Left cardiac atrium (tissue), 4 donors: ENCODE measurements at regions not wholly inside any gene's neighbourhood (a gene's known extent, or its start where the extent isn't known, plus 50 kb on each side); places are given as distances from the start of the nearest gene placed in this dataset.

Experiments
- ATAC-seq, 2 donors: fragments of 200-7000 bp; cut with Tn5 transposase; one replicate each; pipeline ENCODE4 v1.9.1; 2020; ENCODE audit warnings: mild to moderate bottlenecking in 2 of 2, moderate library complexity in 2 of 2
- DNase-seq: peaks from one replicate; pipeline ENCODE4 v3.0.0-alpha.2; 2020
- intact Hi-C, 2 donors: fragments of 100-400 bp; cut with DNase I; formaldehyde crosslinking; loops; one replicate each; pipeline versions ENCODE4 v1.14.1 to v1.15.1; 2022 to 2023
- donor health status: DM: no; HTN: yes; CAD: no.
- donor health status: DM: no; HTN: yes; CAD: no; lungs with severe emphysema.
- donor health status: DM: yes; HTN: yes; CAD: no.
- donor health status: Dilated cardiomyopathy.

- no peak for DNase-seq
- no peak for ATAC-seq
- intact Hi-C loops = no loop called here
Measured at GRCh38 chr2:65530547-65531320, 98.3 kb upstream of the SPRED2 start.

- ATAC-seq (no peak), DNase-seq (no peak)
- intact Hi-C loops = no loop called here
Measured at GRCh38 chr2:65529419-65529818, 97.0 kb upstream of the SPRED2 start.

GRCh38 chr2:65528241-65528574, 95.8 kb upstream of the SPRED2 start:
- intact Hi-C loops = no loop called here
- ATAC-seq (no peak), DNase-seq (no peak)

GRCh38 chr2:65527451-65528240, 95.2 kb upstream of the SPRED2 start:
- intact Hi-C loops = no loop called here
- no peak for ATAC-seq
- DNase-seq = no peak

GRCh38 chr2:65525616-65526231, 93.3 kb upstream of the SPRED2 start:
- intact Hi-C loops = no loop called here
- no peak for DNase-seq
- no peak for ATAC-seq

GRCh38 chr2:65522922-65523321, 90.5 kb upstream of the SPRED2 start:
- DNase-seq = no peak
- intact Hi-C loops = no loop called here
- ATAC-seq = no peak

- ATAC-seq = no peak
- intact Hi-C loops = no loop called here
- DNase-seq = no peak
Measured at GRCh38 chr2:65518751-65519150, 86.4 kb upstream of the SPRED2 start.

GRCh38 chr2:65514555-65515195, 82.3 kb upstream of the SPRED2 start:
- ATAC-seq (no peak), DNase-seq (no peak)
- intact Hi-C loops = no loop called here

- no peak for ATAC-seq
- no peak for DNase-seq
- intact Hi-C loops = no loop called here
Measured at GRCh38 chr2:65512783-65513182, 80.4 kb upstream of the SPRED2 start.

- DNase-seq = no peak
- intact Hi-C loops = no loop called here
- no peak for ATAC-seq
Measured at GRCh38 chr2:65511306-65511705, 78.9 kb upstream of the SPRED2 start.

- DNase-seq = no peak
- ATAC-seq = no peak
- intact Hi-C loops = no loop called here
Measured at GRCh38 chr2:65508225-65508624, 75.8 kb upstream of the SPRED2 start.

GRCh38 chr2:65507102-65508069, 75.0 kb upstream of the SPRED2 start:
- no peak for DNase-seq
- intact Hi-C loops = no loop called here
- ATAC-seq = no peak

GRCh38 chr2:65504814-65505697, 72.7 kb upstream of the SPRED2 start:
- no peak for DNase-seq

GRCh38 chr2:65504201-65504600, 71.8 kb upstream of the SPRED2 start:
- intact Hi-C loops = no loop called here
- ATAC-seq (no peak), DNase-seq (no peak)

More at GRCh38 chr2:65504814-65505697, 72.7 kb upstream of the SPRED2 start:
- no peak for ATAC-seq
- intact Hi-C loops = no loop called here

- no peak for ATAC-seq
- intact Hi-C loops = no loop called here
- no peak for DNase-seq
Measured at GRCh38 chr2:65503746-65504145, 71.3 kb upstream of the SPRED2 start.

- DNase-seq (no peak), ATAC-seq (no peak)
- intact Hi-C loops = no loop called here
Measured at GRCh38 chr2:65501836-65502235, 69.4 kb upstream of the SPRED2 start.

- DNase-seq = no peak
- ATAC-seq = no peak
- intact Hi-C loops = no loop called here
Measured at GRCh38 chr2:65501074-65501473, 68.7 kb upstream of the SPRED2 start.
